ENCODE measurements at regions not wholly inside any gene's neighbourhood (a gene's known extent, or its start where the extent isn't known, plus 50 kb on each side); places are given as distances from the start of the nearest gene placed in this dataset.

GRCh38 chr4:12588582-12588981 is 895.6 kb downstream of the RAB28 start:
- TF ChIP-seq CTCF (IDR thresholded peaks at IDR 0.05) (no peak), POLR2A (IDR thresholded peaks at IDR 0.05) (no peak)
